CD4-positive, alpha-beta T cell treated with Interleukin-1 beta for 1 hour (primary cell): ENCODE measurements at regions not wholly inside any gene's neighbourhood (a gene's known extent, or its start where the extent isn't known, plus 50 kb on each side); places are given as distances from the start of the nearest gene placed in this dataset.
"Not testable (repeated sequence)": the region's sequence is repeated elsewhere in the genome, so short reads cannot be mapped to it uniquely, and the experiment has no call there.

Source experiments
- DNase-seq, 2 donors: peaks; one replicate each; pipeline ENCODE4 v3.0.0-alpha.2; 2020 to 2022

DNA sequence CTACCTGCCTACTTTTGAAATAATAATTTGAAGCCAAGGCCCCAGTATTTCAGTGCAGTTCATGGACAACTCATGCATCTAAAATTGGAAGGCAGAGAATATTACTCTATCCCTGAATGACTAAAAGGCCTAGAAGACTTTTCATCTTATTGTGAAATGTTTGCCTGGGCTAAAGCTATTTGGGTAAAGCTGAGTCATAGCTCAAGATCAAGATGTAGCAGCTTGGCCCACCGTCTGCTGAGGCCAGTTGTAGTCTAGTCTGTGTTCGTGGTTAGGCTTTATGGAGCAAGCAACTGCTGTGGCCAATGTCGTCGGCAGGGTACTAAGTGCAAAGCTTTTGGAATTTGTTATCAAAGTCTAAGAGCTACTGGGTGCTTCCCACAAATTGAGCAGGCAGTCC is 929.1 kb downstream of the RAB28 start:
- no peak for DNase-seq

DNA sequence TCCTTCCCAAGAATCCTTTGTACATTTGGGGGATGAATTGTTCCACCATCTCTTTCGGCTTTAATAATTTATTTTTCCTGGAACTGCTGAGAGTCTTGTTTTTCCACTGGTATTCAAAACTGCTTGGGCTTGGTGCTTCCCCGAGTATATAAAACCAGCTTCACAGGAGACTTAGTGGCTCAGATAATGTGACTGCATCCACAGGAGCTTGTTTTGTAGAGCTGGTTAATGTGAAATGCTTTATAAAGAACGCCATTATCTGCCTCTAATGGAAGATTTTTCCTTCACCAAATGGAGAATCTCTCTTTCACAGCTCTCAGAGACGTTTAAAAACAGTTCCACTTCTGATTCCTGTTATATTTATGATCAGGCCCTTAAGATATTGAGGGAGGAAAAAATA is 935.5 kb downstream of the RAB28 start:
- no peak for DNase-seq

DNA sequence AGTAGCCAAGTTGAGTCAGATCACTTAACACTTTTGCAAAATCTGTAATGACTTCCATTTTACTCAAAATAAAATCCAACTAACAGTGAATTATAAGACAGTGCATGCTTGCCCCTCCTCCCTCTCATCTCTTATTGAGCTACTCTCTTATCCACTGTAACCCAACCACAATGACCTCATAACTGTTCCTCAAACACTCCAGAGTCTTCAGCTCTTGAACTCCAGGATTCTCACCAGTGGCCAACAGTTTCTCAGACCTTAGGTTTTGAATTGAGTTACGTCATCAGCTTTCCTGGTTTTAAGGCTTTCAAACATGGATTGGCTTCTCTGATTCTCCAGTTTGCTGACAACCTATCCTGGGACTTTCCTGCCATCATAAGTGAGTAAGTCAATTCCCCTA is 938.3 kb downstream of the RAB28 start:
- DNase-seq, result no peak

DNA sequence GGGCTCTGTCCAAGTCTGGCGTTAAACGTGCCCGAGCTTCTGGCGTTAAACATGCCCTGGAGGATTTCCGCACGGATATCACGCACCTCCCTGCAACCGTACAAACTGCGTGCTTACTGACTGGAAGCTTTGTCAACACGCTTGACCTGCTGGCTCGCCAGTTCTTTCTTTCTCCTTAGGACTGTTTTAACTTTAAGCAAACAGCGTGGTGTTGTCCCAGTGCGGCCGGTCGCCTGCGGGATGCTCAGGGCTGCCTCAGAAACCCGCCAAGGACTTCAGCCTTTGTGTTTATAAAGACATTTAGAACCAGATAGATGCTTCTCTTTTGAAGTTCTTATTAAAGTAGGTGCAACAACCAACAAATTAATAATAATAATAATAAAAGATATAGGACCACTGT is 946.0 kb downstream of the RAB28 start:
- DNase-seq, result no peak

DNA sequence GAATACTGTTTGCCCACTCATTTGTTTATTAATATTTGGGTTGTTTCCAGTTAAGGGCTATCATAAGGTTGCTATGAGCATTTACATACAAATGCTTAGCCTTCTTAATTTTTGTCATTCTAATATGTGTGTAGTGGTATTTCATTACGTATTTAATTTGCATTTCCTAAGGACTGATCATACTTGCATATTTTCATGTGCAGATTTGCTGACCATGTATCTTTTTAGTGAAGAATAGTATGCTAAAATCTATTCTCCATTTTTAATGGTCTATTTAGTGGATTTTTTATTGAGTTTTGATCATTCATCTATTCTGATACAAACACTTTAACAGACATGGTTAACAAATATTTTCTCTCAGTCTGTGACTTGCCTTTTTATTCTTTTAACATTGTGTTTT is 949.5 kb downstream of the RAB28 start:
- no peak for DNase-seq

DNA sequence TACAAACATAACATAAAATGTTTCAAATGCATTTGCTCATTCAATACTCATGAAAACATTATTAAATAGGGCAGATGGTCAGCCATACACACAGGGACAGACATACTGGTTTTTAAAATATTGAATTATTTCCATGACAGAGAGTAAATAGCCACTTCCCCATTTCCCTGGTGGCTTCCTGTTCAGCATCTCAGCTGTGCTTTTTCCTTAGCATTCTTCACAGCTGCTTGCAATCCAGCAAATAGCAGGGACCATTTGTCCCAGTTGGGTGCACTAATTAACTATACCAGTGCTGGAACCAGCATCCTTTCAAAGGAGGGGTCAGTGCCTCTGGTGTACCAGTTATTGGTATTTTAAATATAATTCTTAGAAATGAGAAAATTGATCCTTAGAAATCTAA is 964.7 kb downstream of the RAB28 start:
- no peak for DNase-seq

DNA sequence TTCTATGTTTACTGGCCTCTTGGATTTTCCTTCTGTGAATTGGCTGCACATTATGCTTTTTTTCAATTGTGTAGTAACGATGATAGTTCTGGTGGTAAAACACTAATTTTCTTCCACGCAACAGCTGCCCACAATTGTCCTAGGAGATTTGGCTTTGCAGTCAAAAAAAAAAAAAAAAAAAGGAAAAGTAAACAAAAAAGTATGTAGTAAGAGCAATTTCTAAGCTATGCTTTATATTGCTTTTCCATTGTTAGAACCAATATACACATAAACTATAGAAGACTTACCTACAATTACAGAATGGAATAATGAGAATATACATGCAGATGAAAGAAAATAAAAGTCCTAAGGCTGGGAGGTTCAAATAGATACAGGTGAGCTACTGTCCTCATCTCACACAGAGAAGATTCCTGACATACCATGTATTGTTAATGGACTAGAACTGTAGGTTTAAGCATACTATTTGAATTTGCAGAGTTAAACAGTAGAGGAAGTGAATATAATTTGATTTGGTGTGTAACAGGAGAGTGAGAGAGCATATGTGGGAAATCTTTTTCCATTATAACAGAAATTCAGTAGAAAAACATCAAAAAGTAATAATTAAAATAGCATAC is 976.2 kb downstream of the RAB28 start:
- DNase-seq, result no peak

DNA sequence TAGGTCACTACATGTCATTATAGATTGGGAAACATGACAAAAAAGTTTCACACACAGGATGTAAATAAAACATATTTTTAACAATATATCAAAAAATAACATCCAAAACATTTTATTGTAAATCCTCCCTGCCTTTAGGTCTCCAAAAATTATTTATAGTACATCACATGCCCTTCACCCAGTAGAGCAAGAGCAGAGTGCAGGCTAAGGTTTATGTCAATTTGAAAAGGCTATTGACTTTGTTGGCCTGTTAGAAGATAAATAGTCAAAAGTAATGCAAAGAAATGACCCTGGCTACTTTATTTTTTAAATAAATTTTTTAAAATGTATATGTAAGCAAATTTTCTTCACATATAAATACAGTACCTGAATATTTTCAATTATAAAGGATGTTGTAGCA is 983.7 kb downstream of the RAB28 start:
- DNase-seq, result no peak

DNA sequence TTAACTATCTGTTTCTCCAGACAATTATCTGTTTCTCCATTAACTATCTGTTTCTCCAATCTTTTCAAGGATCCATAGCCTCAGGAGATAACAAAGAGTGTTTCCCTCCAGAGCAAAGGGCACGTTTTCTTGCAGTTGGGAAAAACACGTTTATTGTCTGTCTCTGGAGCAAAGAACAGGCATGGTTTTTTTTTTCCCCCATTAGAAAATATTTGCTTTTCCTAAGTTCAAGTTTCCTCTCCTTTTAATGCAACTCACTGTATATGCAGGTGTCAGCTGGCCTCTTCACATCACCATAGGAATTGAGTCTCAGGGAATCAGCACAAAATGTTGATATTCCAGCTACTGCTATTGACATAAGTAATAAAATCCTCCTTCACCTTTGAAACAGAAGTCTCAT is 984.4 kb downstream of the RAB28 start:
- DNase-seq, result no peak

DNA sequence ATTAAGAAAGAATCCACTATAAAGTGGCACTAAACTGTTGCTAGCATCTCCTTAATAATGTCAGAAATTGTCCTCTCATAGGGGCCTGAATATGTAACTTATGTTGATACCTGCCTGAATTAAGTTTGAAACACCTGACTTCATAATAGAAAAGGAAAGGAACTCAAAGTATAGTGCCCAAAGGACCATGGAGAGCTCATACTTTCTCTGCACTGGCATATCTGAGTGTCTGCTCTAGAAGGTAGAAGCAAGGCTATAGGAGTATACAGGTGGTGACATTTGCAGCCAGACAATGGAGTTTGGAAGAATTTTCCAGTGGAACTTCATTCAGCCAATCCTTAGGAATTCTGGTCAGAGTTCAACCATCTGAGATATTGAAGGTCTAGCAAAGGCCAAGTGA is 988.9 kb downstream of the RAB28 start:
- no peak for DNase-seq

DNA sequence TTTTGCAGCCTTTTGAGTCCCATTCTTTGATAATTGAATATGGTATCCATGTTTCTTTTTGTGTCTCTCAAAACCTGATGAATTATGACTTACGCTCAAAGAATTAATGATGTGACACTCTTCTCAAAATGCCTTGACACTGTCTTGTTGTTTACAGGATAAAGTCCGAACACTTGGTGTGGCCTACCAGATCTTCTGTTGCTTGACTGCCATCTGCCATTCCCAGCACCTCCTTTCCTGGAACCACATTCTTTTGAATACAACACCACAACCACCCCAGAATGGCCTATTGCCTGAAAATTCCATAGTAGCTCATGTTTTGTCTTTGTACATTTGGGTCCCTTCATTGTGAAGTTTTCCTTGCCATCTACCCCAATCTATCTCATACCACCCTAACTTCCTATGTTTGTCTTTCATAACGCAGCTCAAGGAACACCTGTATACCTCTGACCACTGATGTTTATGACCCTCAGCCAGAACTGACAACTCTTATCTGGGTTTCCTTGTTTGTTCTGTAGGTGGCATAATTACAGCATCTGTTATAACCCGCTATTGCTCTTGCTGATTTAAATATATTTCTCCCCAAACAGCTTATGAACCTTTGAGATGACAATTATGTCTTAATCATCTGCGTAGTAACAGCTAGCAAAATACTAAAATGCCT is 991.3 kb downstream of the RAB28 start:
- DNase-seq, result no peak

DNA sequence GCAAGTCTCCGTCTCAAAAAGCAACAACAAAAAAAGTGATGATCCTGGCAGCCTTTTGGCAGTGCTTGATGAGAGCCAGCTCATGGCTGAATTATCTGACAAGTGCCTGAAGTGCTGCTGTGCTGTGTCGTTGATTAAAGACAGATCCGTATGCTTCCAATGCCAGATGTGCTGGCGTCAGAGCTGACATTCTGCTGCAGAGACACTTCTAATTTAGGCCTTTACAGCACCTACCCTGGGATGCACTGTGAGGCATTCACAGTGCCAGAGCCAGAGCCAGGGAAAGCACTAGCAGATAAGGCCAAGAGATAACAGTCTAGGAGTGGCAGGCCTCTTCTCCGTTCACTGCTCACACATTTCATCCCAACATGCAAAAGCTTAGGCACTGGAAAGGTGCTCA is 995.5 kb downstream of the RAB28 start:
- DNase-seq, result no peak

DNA sequence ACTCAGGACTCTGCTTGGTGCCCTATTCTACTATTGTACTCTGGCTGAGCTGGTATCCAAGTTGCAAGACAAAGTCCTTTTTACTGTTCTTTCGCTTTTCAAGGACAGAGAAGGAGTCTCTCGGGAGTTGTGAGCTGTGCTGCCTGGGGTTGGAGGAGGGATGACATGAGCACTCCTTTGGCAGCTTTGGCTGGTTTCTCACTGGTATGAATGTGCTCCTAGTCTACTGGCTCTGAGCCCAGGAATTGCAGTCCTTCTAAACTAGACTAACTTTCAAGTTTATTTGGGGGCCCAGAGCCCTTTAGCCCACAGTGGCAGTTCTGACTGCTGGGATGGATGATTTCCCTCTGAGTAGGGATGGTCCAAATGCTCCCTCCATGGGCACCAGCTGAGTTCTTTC is 997.1 kb downstream of the RAB28 start:
- DNase-seq, result no peak

DNA sequence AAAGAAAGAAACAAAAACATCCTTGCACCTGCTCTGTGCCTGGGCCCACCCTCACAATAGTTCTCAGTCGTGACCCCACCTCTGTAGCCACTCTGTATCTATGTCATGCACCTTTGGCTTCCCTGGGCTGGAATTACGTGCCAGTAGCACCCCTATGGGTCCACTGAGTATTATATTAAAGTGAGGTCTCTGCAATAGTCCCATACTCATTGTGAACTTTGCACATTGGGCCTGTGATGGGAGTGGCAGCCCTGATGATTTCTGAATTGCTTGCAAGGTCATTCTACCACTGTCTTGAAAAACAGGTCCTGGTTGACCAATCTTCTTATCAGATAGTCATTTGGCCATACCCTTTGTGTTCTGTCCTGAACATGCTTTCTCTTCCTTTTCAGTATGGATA is 1012.1 kb downstream of the RAB28 start:
- DNase-seq, result no peak

DNA sequence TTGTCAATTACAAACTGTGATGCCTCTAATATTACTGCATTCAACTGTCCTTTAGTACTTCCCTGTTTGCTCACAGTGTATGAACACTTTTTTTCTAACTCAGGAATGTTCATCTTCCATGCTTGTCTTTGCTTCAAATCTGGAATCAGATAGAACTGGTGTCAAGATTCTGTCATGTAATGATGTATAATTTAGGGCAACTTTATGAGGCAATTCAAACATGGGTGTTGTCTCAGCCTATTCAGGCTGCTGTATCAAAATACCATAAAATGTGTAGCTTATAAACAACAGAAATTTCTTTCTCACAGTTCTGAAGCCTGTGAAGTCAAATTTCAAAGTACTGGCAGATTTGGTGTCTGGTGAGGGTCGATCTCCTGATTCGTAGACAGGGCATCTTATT is 1012.9 kb downstream of the RAB28 start:
- no peak for DNase-seq

DNA sequence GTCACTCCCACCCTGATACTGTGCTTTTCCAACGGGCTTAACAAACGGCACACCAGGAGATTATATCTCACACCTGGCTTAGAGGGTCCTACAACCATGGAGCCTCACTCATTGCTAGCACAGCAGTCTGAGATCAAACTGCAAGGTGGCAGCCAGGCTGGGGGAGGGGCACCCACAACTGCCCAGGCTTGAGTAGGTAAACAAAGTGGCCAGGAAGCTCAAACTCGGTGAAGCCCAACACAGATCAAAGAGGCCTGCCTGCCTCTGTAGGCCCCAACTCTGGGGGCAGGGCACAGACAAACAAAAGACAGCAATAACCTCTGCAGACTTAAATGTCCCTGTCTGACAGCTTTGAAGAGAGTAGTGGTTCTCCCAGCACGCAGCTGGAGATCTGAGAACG is 1022.6 kb downstream of the RAB28 start:
- DNase-seq, result not testable (repeated sequence)

DNA sequence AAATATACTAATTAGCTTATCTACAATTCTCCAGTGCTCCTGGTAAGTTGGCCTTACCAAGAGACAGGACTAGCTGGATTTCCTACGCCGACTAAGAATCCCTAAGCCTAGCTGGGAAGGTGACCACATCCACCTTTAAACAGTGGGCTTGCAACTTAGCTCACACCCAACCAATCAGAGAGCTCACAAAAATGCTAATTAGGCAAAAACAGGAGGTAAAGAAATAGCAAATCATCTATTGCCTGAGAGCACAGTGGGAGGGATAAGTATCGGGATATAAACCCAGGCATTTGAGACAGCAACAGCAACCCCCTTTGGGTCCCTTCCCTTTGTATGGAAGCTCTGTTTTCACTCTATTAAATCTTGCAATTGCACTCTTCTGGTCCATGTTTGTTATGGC is 1025.0 kb downstream of the RAB28 start:
- no peak for DNase-seq

DNA sequence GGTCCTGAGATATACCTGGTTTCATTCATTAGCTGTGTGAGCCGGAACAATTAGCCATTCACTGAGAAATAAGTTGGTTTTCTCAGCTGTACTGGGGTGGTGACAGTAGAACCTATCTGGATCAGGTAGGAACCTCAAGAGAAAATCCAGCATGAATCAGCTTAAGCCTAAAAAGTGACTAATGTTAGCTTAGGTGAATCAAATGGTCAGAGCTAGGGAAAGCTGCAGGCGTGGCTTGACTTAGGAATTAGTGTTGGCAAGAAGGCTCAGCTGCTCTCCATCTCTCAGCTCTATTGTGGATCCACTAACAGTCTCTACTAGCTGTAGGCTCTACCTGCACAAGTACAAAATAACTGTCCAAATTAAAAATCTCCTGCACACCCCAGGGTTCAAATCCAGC is 1025.5 kb downstream of the RAB28 start:
- DNase-seq, result no peak

DNA sequence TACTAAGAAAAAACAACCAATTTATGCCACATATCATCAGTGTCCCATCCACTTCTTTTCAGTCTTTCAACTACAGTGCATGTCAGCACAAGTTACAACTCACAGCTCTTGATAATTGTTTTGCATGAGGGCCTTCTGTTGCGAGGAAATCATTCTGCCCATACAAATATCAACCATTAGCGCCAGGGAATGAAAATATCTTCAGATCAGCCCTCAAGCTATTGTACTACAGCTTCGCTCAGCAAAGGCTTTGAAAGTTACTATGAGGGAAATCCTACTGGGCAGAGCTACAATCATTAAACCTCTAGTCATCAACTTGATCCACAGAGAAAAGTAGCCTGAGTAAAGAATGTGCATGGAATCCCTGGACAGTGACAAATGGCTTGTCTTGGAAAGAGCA is 1023.6 kb upstream of the HS3ST1 start:
- no peak for DNase-seq

DNA sequence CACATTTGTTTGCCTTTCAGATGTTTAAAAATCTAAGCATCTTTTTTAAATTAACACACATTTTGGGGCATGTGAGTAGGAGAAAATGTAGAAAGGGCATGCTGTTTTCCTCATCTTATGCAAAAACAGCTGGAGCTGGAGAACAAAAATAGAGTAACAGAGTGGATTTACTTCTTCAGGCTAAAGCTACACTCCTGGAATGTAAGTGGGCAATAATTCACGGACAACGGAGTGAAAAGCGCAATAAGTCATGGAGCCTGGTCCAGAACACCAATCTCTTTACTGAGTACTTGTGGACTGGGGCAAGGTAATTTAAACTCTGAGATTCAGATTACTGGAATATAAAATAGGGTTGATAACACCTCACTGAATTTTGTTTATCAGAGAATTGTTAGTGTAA is 1018.8 kb upstream of the HS3ST1 start:
- no peak for DNase-seq

DNA sequence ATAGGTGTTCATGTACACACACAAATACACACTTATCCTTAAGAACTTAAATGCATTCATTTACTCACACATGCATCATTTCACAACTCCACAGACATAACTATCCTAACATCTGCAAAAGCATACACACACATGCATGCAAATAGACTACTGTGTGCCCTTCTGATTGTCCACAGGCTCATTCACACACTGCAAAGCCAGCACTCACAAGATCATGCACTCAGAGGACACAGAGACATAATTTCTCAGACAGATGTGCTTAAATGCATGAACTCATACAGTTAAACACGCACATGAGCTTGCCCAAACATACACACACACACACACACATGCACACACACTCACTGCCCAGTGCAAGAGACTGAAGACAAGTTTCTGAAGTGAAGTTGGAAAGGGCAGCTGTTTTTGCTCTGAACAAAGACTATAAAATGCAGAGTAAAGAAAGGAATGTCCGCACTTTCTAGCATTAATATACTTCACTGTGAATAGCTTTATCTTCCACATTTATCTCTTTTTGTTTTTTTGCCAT is 1018.0 kb upstream of the HS3ST1 start:
- no peak for DNase-seq

DNA sequence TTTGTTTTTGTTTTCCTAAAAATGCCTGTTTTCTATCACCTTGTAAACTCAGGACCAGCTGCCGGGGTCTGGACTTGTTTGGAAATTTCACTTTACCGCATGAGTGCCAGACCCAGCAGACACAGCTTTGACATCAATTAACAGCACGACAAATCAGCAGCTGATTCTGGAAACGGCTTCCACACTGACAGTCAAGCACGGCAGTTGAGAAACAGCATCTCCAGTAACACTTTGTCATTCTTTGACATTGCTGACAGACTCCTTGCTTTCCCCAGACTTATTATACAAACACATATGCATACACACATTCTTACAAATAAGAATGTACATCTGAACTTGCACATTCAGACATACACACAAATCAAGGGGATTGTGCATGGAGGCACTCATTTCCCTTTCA is 1017.6 kb upstream of the HS3ST1 start:
- DNase-seq, result no peak

DNA sequence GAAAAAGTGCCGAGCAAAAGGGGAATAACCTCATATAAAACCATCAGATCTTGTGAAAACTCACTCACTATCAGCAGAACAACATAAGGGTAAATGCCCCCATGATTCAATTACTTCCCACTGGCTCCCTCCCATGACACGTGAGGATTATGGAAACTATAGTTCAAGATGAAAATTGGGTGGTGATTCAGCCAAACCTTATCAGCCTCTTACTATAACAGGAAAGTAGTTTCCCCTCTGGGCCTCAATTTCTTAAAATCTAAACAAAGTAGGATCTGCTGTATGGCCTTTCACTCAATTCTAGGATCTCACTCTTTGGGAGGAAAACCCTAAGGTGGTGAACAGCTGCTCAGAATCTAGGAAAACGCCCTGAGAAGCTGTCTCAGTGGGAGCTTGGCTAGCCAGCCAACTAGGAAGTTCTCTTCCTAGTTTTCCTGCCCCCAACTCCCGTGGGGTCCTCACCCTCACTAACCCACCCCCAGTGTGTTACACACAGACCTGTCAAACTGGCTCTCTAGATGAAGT is 1017.1 kb upstream of the HS3ST1 start:
- no peak for DNase-seq

DNA sequence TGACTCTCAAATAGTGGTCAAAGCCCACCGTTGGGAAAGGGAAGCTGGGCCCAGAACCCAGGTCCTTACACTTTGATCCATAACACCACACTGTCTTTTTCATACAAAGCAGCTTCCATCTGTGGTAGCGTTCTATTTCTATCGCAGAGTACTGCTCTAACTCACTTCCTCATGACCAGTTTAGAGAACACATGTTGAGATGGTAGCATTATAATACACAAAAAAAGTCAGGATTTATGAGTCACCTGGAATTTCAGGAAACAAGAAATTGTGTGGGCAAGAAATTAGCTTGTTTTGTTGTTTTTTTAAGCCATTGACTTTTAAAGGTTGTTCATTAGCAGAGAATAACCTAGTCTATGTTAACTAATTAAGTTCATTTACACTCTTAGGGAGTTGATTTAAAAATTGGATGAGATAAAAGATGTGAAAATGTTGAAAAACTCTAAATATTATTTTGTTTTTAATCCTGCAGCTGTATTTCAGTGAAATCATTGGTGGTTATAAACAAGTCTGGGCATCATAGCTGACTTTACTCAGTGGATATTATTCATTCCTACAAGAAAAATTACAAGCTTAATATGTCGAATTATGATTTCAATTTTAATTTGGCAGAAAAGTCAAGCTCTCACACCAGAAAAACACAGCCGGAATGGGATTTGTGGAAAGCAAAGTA is 1011.1 kb upstream of the HS3ST1 start:
- no peak for DNase-seq
